ENCODE measurements at regions not wholly inside any gene's neighbourhood (a gene's known extent, or its start where the extent isn't known, plus 50 kb on each side); places are given as distances from the start of the nearest gene placed in this dataset.
"Not testable (repeated sequence)": the region's sequence is repeated elsewhere in the genome, so short reads cannot be mapped to it uniquely, and the experiment has no call there.

DNA sequence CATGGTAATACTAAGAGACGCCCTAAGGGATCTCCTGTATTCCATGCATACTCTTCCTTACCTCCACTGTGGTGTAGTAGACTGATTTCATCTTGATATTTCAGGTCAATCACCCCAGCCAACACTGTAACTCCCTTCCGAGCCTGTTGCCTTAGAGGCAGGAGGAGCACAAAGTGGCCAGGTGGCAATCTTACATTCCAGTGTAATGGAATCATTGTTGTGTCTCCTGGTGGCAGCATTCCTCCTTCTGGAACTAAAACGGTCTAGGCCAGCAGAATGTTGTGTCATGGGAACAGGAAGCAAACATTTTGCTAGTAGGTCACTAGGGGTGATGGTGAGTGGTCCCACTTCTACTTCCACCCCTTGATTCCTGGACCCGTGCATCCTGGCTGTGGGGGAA, 405.7 kb upstream of the SLC10A2 start:
- DNase-seq (ENCODE audit: insufficient read length, low spot score) (no peak), FAIRE-seq (peak; percentile 5)
- no peak for TF ChIP-seq POU2F2 (IDR thresholded peaks at IDR 0.05; ENCODE audit: low read depth, low read length)
- TF ChIP-seq POLR2A (IDR thresholded peaks at IDR 0.05; ENCODE audit: low read depth, low read length), result no peak
- TF ChIP-seq POLR2AphosphoS5 (IDR thresholded peaks at IDR 0.05; ENCODE audit: low read depth, low read length), result no peak
- TF ChIP-seq SPI1 (IDR thresholded peaks at IDR 0.05; ENCODE audit: low read depth, low read length), result no peak
- no peak for TF ChIP-seq TAF1 (IDR thresholded peaks at IDR 0.05; ENCODE audit: low read depth, low read length)
- no peak for TF ChIP-seq PAX5 (IDR thresholded peaks at IDR 0.05; ENCODE audit: insufficient read depth, low read length, severe bottlenecking)

DNA sequence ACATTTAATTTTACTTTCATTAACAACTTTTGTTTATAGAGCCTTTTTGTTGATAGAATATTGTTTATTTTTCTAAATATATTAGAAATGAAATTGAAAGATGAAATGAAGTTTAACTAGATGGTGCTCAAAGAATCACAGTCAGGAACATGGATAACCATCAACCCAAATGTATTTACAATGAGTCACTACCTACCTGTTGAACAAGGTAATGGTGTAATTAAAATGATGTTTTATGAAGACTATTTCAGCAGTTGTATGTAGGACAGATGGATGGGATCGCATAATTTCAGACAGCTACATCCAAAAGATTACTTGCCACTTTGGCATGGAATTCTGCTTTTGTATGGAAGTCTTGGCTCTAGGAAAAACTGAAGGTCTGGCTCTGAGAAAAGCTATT, 403.6 kb upstream of the SLC10A2 start:
- no peak for TF ChIP-seq PAX5 (IDR thresholded peaks at IDR 0.05; ENCODE audit: insufficient read depth, low read length, severe bottlenecking)
- no peak for TF ChIP-seq TAF1 (IDR thresholded peaks at IDR 0.05; ENCODE audit: low read depth, low read length)
- no peak for TF ChIP-seq POLR2AphosphoS5 (IDR thresholded peaks at IDR 0.05; ENCODE audit: low read depth, low read length)
- no peak for TF ChIP-seq SPI1 (IDR thresholded peaks at IDR 0.05; ENCODE audit: low read depth, low read length)
- no peak for TF ChIP-seq POLR2A (IDR thresholded peaks at IDR 0.05; ENCODE audit: low read depth, low read length)
- TF ChIP-seq POU2F2 (IDR thresholded peaks at IDR 0.05; ENCODE audit: low read depth, low read length), result no peak
- FAIRE-seq, result no peak
- no peak for DNase-seq (ENCODE audit: insufficient read length, low spot score)

- FAIRE-seq, result no peak
- TF ChIP-seq TAF1 (IDR thresholded peaks at IDR 0.05; ENCODE audit: low read depth, low read length) (no peak), POLR2A (IDR thresholded peaks at IDR 0.05; ENCODE audit: low read depth, low read length) (no peak), SPI1 (IDR thresholded peaks at IDR 0.05; ENCODE audit: low read depth, low read length) (no peak), POLR2AphosphoS5 (IDR thresholded peaks at IDR 0.05; ENCODE audit: low read depth, low read length) (no peak), PAX5 (IDR thresholded peaks at IDR 0.05; ENCODE audit: insufficient read depth, low read length, severe bottlenecking) (no peak), POU2F2 (IDR thresholded peaks at IDR 0.05; ENCODE audit: low read depth, low read length) (no peak)
- DNase-seq (ENCODE audit: insufficient read length, low spot score), result no peak
Observed at GRCh38 chr13:103466761-103467160, 400.5 kb upstream of the SLC10A2 start.

DNA sequence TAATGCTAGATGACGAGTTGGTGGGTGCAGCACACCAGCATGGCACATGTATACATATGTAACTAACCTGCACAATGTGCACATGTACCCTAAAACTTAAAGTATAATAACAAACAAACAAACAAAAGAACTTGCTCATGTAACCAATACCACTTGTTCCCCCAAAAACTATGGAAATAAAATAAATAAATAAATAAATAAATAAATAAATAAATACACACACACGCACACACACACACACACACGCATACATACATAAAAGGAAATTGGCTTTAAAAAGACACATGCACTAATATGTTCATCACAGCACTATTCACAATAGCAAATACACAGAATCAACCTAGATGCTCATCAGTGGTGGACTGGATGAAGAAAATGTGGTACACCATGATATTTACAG, 394.0 kb upstream of the SLC10A2 start:
- not testable (repeated sequence) for FAIRE-seq; DNase-seq (ENCODE audit: insufficient read length, low spot score)

DNA sequence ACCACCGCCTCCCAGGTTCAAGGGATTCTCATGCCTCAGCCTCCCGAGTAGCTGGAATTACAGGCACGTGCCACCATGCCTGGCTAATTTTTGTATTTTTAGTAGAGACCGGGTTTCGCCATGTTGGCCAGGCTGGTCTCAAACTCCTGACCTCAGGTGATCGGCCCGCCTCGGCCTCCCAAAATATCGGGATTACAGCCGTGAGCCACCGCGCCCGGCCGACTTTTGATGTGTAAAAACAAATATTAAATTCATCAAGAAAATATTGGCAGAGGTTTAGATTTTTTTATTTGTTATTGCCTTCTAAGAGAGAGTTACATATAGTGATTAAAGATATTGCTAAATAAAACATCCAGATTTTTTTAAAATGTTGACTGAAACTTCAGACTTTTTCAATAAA, 390.8 kb upstream of the SLC10A2 start:
- FAIRE-seq; DNase-seq (ENCODE audit: insufficient read length, low spot score): not testable (repeated sequence)

- DNase-seq (ENCODE audit: insufficient read length, low spot score), result no peak
- no peak for TF ChIP-seq POLR2AphosphoS5 (IDR thresholded peaks at IDR 0.05; ENCODE audit: low read depth, low read length)
- no peak for TF ChIP-seq POLR2A (IDR thresholded peaks at IDR 0.05; ENCODE audit: low read depth, low read length)
- TF ChIP-seq PAX5 (IDR thresholded peaks at IDR 0.05; ENCODE audit: insufficient read depth, low read length, severe bottlenecking), result no peak
- TF ChIP-seq POU2F2 (IDR thresholded peaks at IDR 0.05; ENCODE audit: low read depth, low read length), result no peak
- TF ChIP-seq SPI1 (IDR thresholded peaks at IDR 0.05; ENCODE audit: low read depth, low read length), result no peak
- no peak for TF ChIP-seq TAF1 (IDR thresholded peaks at IDR 0.05; ENCODE audit: low read depth, low read length)
- no peak for FAIRE-seq
Observed at GRCh38 chr13:103451656-103452055, 385.4 kb upstream of the SLC10A2 start.

GRCh38 chr13:103443604-103444003, 377.4 kb upstream of the SLC10A2 start:
- FAIRE-seq (no peak), DNase-seq (ENCODE audit: insufficient read length, low spot score) (no peak)
- TF ChIP-seq POLR2AphosphoS5 (IDR thresholded peaks at IDR 0.05; ENCODE audit: low read depth, low read length) (no peak), POLR2A (IDR thresholded peaks at IDR 0.05; ENCODE audit: low read depth, low read length) (no peak), SPI1 (IDR thresholded peaks at IDR 0.05; ENCODE audit: low read depth, low read length) (no peak), PAX5 (IDR thresholded peaks at IDR 0.05; ENCODE audit: insufficient read depth, low read length, severe bottlenecking) (no peak), POU2F2 (IDR thresholded peaks at IDR 0.05; ENCODE audit: low read depth, low read length) (no peak), TAF1 (IDR thresholded peaks at IDR 0.05; ENCODE audit: low read depth, low read length) (no peak)

DNA sequence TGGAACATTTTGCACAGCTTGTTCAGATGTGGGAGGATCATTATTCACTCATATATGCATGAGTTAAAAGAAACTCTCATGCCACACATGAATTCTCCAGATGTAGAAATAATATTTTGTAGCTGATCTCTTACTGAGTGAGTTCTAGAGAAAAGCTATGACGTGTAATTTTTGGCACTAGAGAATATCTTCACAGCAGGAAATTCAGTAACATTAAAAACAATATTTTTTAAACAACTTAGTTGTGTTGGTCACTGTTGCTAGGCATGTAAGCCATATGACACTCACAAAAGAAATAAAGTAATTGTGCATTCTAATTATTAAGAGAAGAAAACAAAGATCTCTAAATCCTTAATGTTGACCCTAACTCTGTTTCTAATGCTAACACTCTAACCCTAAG, 371.4 kb upstream of the SLC10A2 start:
- no peak for TF ChIP-seq POLR2AphosphoS5 (IDR thresholded peaks at IDR 0.05; ENCODE audit: low read depth, low read length)
- no peak for TF ChIP-seq TAF1 (IDR thresholded peaks at IDR 0.05; ENCODE audit: low read depth, low read length)
- no peak for TF ChIP-seq SPI1 (IDR thresholded peaks at IDR 0.05; ENCODE audit: low read depth, low read length)
- TF ChIP-seq POLR2A (IDR thresholded peaks at IDR 0.05; ENCODE audit: low read depth, low read length), result no peak
- TF ChIP-seq POU2F2 (IDR thresholded peaks at IDR 0.05; ENCODE audit: low read depth, low read length), result no peak
- TF ChIP-seq PAX5 (IDR thresholded peaks at IDR 0.05; ENCODE audit: insufficient read depth, low read length, severe bottlenecking), result no peak
- FAIRE-seq, result no peak
- no peak for DNase-seq (ENCODE audit: insufficient read length, low spot score)

- DNase-seq (ENCODE audit: insufficient read length, low spot score) (no peak), FAIRE-seq (no peak)
- TF ChIP-seq POLR2A (IDR thresholded peaks at IDR 0.05; ENCODE audit: low read depth, low read length) (no peak), SPI1 (IDR thresholded peaks at IDR 0.05; ENCODE audit: low read depth, low read length) (no peak), POU2F2 (IDR thresholded peaks at IDR 0.05; ENCODE audit: low read depth, low read length) (no peak), POLR2AphosphoS5 (IDR thresholded peaks at IDR 0.05; ENCODE audit: low read depth, low read length) (no peak), PAX5 (IDR thresholded peaks at IDR 0.05; ENCODE audit: insufficient read depth, low read length, severe bottlenecking) (no peak), TAF1 (IDR thresholded peaks at IDR 0.05; ENCODE audit: low read depth, low read length) (no peak)
Observed at GRCh38 chr13:103436057-103436654, 369.9 kb upstream of the SLC10A2 start.

DNA sequence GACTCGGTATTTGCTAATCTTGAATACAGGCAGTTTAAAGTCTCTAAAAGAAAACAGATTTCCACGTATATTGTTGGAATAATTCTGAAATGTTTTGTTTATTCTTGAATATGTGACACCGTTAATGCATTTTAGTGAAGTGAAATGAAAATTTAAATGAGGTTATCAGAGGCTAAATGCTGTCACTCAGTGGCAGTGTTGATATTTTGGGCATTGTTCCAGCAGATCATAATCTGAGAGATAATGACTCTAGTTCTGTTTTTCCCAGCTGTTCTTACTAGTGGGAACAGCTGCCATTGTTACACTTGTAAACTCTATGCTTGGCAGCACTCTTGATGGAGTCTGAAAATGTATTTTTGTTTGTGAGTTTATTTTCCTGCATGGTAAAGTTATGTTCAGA, 365.6 kb upstream of the SLC10A2 start:
- no peak for FAIRE-seq
- TF ChIP-seq POLR2A (IDR thresholded peaks at IDR 0.05; ENCODE audit: low read depth, low read length) (no peak), POLR2AphosphoS5 (IDR thresholded peaks at IDR 0.05; ENCODE audit: low read depth, low read length) (no peak), POU2F2 (IDR thresholded peaks at IDR 0.05; ENCODE audit: low read depth, low read length) (no peak), PAX5 (IDR thresholded peaks at IDR 0.05; ENCODE audit: insufficient read depth, low read length, severe bottlenecking) (no peak), TAF1 (IDR thresholded peaks at IDR 0.05; ENCODE audit: low read depth, low read length) (no peak), SPI1 (IDR thresholded peaks at IDR 0.05; ENCODE audit: low read depth, low read length) (no peak)
- DNase-seq (ENCODE audit: insufficient read length, low spot score), result no peak

All from GM12891 (cell line).